HEK293 (cell line): ENCODE measurements at regions not wholly inside any gene's neighbourhood (a gene's known extent, or its start where the extent isn't known, plus 50 kb on each side); places are given as distances from the start of the nearest gene placed in this dataset.

Source experiments
- CTCF ChIA-PET: fragments of 350-600 bp; formaldehyde crosslinking; extraction: SDS; loops from one replicate; lab custom pipeline; 2021; ENCODE audit warnings: antibody characterized with exemption; lab: Yijun Ruan, JAX
- POLR2A ChIA-PET: fragments of 300-600 bp; formaldehyde crosslinking; extraction: SDS; loops from one replicate; lab custom pipeline; 2020; ENCODE audit warnings: antibody characterized with exemption, inconsistent platforms; lab: Yijun Ruan, JAX
- H3K27ac ChIP-seq: fragments of 200-500 bp; sonication (Bioruptor generic); 2 replicates; pipeline ENCODE4 v1.5.1; 2014; ENCODE audit warnings: low read depth, low read length, control low read depth, inconsistent platforms; ENCODE audit errors: extremely low read depth
- H3K36me3 ChIP-seq, 2 experiments: fragments of 200-500 bp in 1 of 2; sonication (Bioruptor generic) in 1 of 2; 1 replicate in 1 of 2; 2 replicates in 1 of 2; pipeline ENCODE4 v1.5.1; 2014 to 2017; ENCODE audit warnings: inconsistent platforms in 2 of 2, low read length in 2 of 2; ENCODE audit not compliant: control insufficient read depth in 2 of 2, insufficient read depth in 1 of 2
- H3K4me1 ChIP-seq: fragments of 200-500 bp; sonication (Bioruptor generic); 2 replicates; pipeline ENCODE4 v1.5.1; 2014; ENCODE audit warnings: mild to moderate bottlenecking, low read length, inconsistent platforms; ENCODE audit not compliant: control insufficient read depth, insufficient read depth
- H3K4me3 ChIP-seq: 2 replicates; pipeline ENCODE4 v1.5.1; 2011; ENCODE audit warnings: low read depth, mild to moderate bottlenecking, control low read depth, low read length, moderate library complexity
- H3K9me3 ChIP-seq: fragments of 200-500 bp; sonication (Bioruptor generic); 2 replicates; pipeline ENCODE4 v1.5.1; 2014; ENCODE audit warnings: low read depth, low read length, inconsistent platforms; ENCODE audit not compliant: control insufficient read depth, insufficient read depth
- ELK4 ChIP-seq: IDR thresholded peaks from 2 replicates; pipeline ENCODE4 v1.6.1; 2011; ENCODE audit warnings: mild to moderate bottlenecking, low read depth, low read length, borderline replicate concordance
- FEZF1 ChIP-seq: fragments of 450-650 bp; formaldehyde crosslinking; IDR thresholded peaks from 2 replicates; pipeline ENCODE4 v1.5.1; 2016; ENCODE audit warnings: missing biosample characterization, missing genetic modification characterization
- INSM2 ChIP-seq: fragments of 450-650 bp; formaldehyde crosslinking; IDR thresholded peaks from 2 replicates; pipeline ENCODE4 v1.5.1; 2016; ENCODE audit warnings: missing biosample characterization, missing genetic modification characterization
- KLF8 ChIP-seq: fragments of 450-650 bp; formaldehyde crosslinking; IDR thresholded peaks from 2 replicates; pipeline ENCODE4 v1.5.1; 2016; ENCODE audit warnings: missing biosample characterization, missing genetic modification characterization
- MYNN ChIP-seq: fragments of 450-650 bp; formaldehyde crosslinking; IDR thresholded peaks from 2 replicates; pipeline ENCODE4 v1.5.1; 2016; ENCODE audit warnings: missing biosample characterization, missing genetic modification characterization, borderline replicate concordance
- REPIN1 ChIP-seq: fragments of 450-650 bp; formaldehyde crosslinking; IDR thresholded peaks from 2 replicates; pipeline ENCODE4 v1.5.1; 2017; ENCODE audit warnings: missing biosample characterization, missing genetic modification characterization, low read depth
- SCRT2 ChIP-seq: fragments of 450-650 bp; formaldehyde crosslinking; IDR thresholded peaks from 2 replicates; pipeline ENCODE4 v1.5.1; 2016; ENCODE audit warnings: missing biosample characterization, missing genetic modification characterization
- ZBTB48 ChIP-seq: fragments of 450-650 bp; formaldehyde crosslinking; IDR thresholded peaks from 2 replicates; pipeline ENCODE4 v1.5.1; 2016; ENCODE audit warnings: missing biosample characterization, missing genetic modification characterization
- ZBTB8A ChIP-seq: fragments of 450-650 bp; formaldehyde crosslinking; IDR thresholded peaks from 2 replicates; pipeline ENCODE4 v1.5.1; 2016; ENCODE audit warnings: missing biosample characterization, missing genetic modification characterization
- ZNF133 ChIP-seq: fragments of 450-650 bp; formaldehyde crosslinking; IDR thresholded peaks from 2 replicates; pipeline ENCODE4 v1.5.1; 2016; ENCODE audit warnings: missing biosample characterization, missing genetic modification characterization
- ZNF146 ChIP-seq: fragments of 450-650 bp; formaldehyde crosslinking; IDR thresholded peaks from 2 replicates; pipeline ENCODE4 v1.5.1; 2016; ENCODE audit warnings: missing biosample characterization, missing genetic modification characterization
- ZNF175 ChIP-seq: fragments of 450-650 bp; formaldehyde crosslinking; IDR thresholded peaks from 2 replicates; pipeline ENCODE4 v1.5.1; 2016; ENCODE audit warnings: missing biosample characterization, missing genetic modification characterization
- ZNF211 ChIP-seq: fragments of 450-650 bp; formaldehyde crosslinking; IDR thresholded peaks from 2 replicates; pipeline ENCODE4 v1.5.1; 2016; ENCODE audit warnings: low read depth, missing biosample characterization, missing genetic modification characterization
- ZNF221 ChIP-seq: fragments of 450-650 bp; formaldehyde crosslinking; IDR thresholded peaks from 2 replicates; pipeline ENCODE4 v1.5.1; 2017; ENCODE audit warnings: missing biosample characterization, missing genetic modification characterization, borderline replicate concordance
- ZNF223 ChIP-seq: fragments of 450-650 bp; formaldehyde crosslinking; IDR thresholded peaks from 2 replicates; pipeline ENCODE4 v1.5.1; 2016; ENCODE audit warnings: missing biosample characterization, missing genetic modification characterization
- ZNF248 ChIP-seq: fragments of 450-650 bp; formaldehyde crosslinking; IDR thresholded peaks from 2 replicates; pipeline ENCODE4 v1.5.1; 2017; ENCODE audit warnings: missing biosample characterization, missing genetic modification characterization
- ZNF280D ChIP-seq: fragments of 450-650 bp; formaldehyde crosslinking; IDR thresholded peaks from 2 replicates; pipeline ENCODE4 v1.5.1; 2016; ENCODE audit warnings: missing biosample characterization, missing genetic modification characterization
- ZNF341 ChIP-seq: fragments of 450-650 bp; formaldehyde crosslinking; IDR thresholded peaks from 2 replicates; pipeline ENCODE4; 2016; ENCODE audit warnings: low read depth, missing biosample characterization, missing genetic modification characterization
- ZNF366 ChIP-seq: fragments of 450-650 bp; formaldehyde crosslinking; conservative IDR thresholded peaks from 2 replicates; pipeline ENCODE4 v1.5.1; 2016; ENCODE audit warnings: missing biosample characterization, missing genetic modification characterization
- ZNF544 ChIP-seq: fragments of 450-650 bp; formaldehyde crosslinking; IDR thresholded peaks from 2 replicates; pipeline ENCODE4 v1.5.0; 2017; ENCODE audit warnings: missing biosample characterization, missing genetic modification characterization
- ZNF610 ChIP-seq: fragments of 450-650 bp; formaldehyde crosslinking; IDR thresholded peaks from 2 replicates; pipeline ENCODE4 v1.5.1; 2016; ENCODE audit warnings: missing biosample characterization, missing genetic modification characterization, borderline replicate concordance
- ZNF658 ChIP-seq: fragments of 450-650 bp; formaldehyde crosslinking; IDR thresholded peaks from 2 replicates; pipeline ENCODE4; 2016; ENCODE audit warnings: missing biosample characterization, missing genetic modification characterization
- ZNF670 ChIP-seq: fragments of 450-650 bp; formaldehyde crosslinking; IDR thresholded peaks from 2 replicates; pipeline ENCODE4 v1.5.1; 2016; ENCODE audit warnings: missing biosample characterization, missing genetic modification characterization, low read depth
- ZNF701 ChIP-seq: fragments of 450-650 bp; formaldehyde crosslinking; IDR thresholded peaks from 2 replicates; pipeline ENCODE4 v1.5.1; 2016; ENCODE audit warnings: missing biosample characterization, missing genetic modification characterization
- ZNF777 ChIP-seq: fragments of 450-650 bp; formaldehyde crosslinking; IDR thresholded peaks from 2 replicates; pipeline ENCODE4 v1.5.1; 2017; ENCODE audit warnings: missing biosample characterization, missing genetic modification characterization, borderline replicate concordance
- ZNF792 ChIP-seq: fragments of 450-650 bp; formaldehyde crosslinking; IDR thresholded peaks from 2 replicates; pipeline ENCODE4 v1.5.1; 2016; ENCODE audit warnings: missing biosample characterization, missing genetic modification characterization
- ZSCAN4 ChIP-seq: fragments of 450-650 bp; formaldehyde crosslinking; IDR thresholded peaks from 2 replicates; pipeline ENCODE4 v1.5.1; 2017; ENCODE audit warnings: missing biosample characterization, missing genetic modification characterization
- ZXDB ChIP-seq: fragments of 450-650 bp; formaldehyde crosslinking; IDR thresholded peaks from 2 replicates; pipeline ENCODE4 v1.5.1; 2016; ENCODE audit warnings: missing biosample characterization, missing genetic modification characterization

- Histone ChIP-seq H3K27ac (no peak overlapping the region), H3K36me3 (no peaks in the 10 kb centered on the region), H3K4me3 (no peak overlapping the region), H3K9me3 (no peaks in the 10 kb centered on the region), H3K4me1 (no peaks in the 10 kb centered on the region)
- ChIA-PET POLR2A (no interaction called here), CTCF (interaction anchor here (0.7 to 0.8 kb wide), 2 partner anchors 116 to 129 kb away, joined by 3 read pairs; no protein-coding TSS in a partner anchor)
- no peak for TF ChIP-seq ZNF211
- no peak for TF ChIP-seq ZBTB8A (tag by site-specific recombination)
- TF ChIP-seq INSM2 (tag by site-specific recombination) = no peak
- TF ChIP-seq ZXDB (tag by site-specific recombination) = no peak
- TF ChIP-seq ZNF658 (tag by site-specific recombination) = no peak
- no peak for TF ChIP-seq ZNF280D (tag by site-specific recombination)
- no peak for TF ChIP-seq ZNF544 (tag by site-specific recombination)
- no peak for TF ChIP-seq ZNF146 (tag by site-specific recombination)
- TF ChIP-seq ZNF610 (tag by site-specific recombination) = no peak
- no peak for TF ChIP-seq KLF8 (tag by site-specific recombination)
- TF ChIP-seq ZSCAN4 (tag by site-specific recombination) = no peak
- no peak for TF ChIP-seq ZNF133 (tag by site-specific recombination)
- no peak for TF ChIP-seq REPIN1
Observed at GRCh38 chr16:66222756-66223155, 143.7 kb upstream of the CDH5 start.

GRCh38 chr16:66220702-66221101 is 145.8 kb upstream of the CDH5 start:
- Histone ChIP-seq H3K36me3 (no peaks in the 10 kb centered on the region), H3K27ac (no peak overlapping the region), H3K9me3 (no peaks in the 10 kb centered on the region), H3K4me3 (no peak overlapping the region), H3K4me1 (no peaks in the 10 kb centered on the region)
- POLR2A ChIA-PET = interaction anchor here (0.7 kb wide), 1 partner anchor 1456 kb away, joined by 4 read pairs; no protein-coding TSS in a partner anchor
- CTCF ChIA-PET = interaction anchor here (0.5 kb wide), 1 partner anchor 59 kb away, joined by 3 read pairs; no protein-coding TSS in a partner anchor
- no peak for TF ChIP-seq ZNF670 (tag by site-specific recombination)
- TF ChIP-seq REPIN1 = no peak
- no peak for TF ChIP-seq ZNF777 (tag by site-specific recombination)

GRCh38 chr16:66219491-66219890 is 147.0 kb upstream of the CDH5 start:
- H3K4me3 ChIP-seq = no peak overlapping the region
- no peaks in the 10 kb centered on the region for H3K9me3 ChIP-seq
- H3K4me1 ChIP-seq = no peaks in the 10 kb centered on the region
- CTCF ChIA-PET = no interaction called here
- no peaks in the 10 kb centered on the region for H3K36me3 ChIP-seq
- no peak overlapping the region for H3K27ac ChIP-seq
- POLR2A ChIA-PET = no interaction called here
- TF ChIP-seq ZNF366 (tag by site-specific recombination) (no peak), FEZF1 (no peak), ZNF223 (tag by site-specific recombination) (no peak), ZNF221 (tag by site-specific recombination) (no peak), ZNF701 (tag by site-specific recombination) (no peak), ZBTB48 (tag by site-specific recombination) (no peak), ZNF341 (tag by site-specific recombination) (no peak), ZNF777 (tag by site-specific recombination) (no peak), MYNN (tag by site-specific recombination) (no peak), ZNF248 (tag by site-specific recombination) (no peak), SCRT2 (tag by site-specific recombination) (no peak), ELK4 (no peak), ZNF175 (tag by site-specific recombination) (no peak), ZNF792 (tag by site-specific recombination) (no peak)
